ENCODE measurements at regions not wholly inside any gene's neighbourhood (a gene's known extent, or its start where the extent isn't known, plus 50 kb on each side); places are given as distances from the start of the nearest gene placed in this dataset.
A peak's percentile ranks its signal among the peaks of the same experiment; 100 is the strongest.

DNA sequence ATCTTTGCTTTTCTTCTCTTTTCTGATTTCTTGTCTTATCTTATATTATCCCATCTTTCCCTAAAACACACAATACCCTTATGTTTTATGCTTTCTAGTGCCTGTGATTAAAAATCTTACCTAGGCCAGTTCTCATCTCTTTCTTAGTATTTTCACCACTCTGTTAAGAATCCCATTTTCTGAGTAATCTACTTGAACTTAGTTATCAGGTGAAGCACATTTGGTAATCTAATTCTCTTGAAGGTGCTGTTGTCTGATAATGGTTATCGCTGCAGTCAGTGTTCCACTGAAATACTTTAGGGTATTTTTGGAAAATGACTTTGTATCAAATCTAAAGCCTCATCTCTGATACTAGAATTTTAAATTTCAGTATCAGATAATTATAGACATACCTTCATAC lies 192.5 kb upstream of the MAN1A1 start:
- TF ChIP-seq NFE2L2 (IDR thresholded peaks at IDR 0.05; ENCODE audit: low read depth, low read length) (no peak), POLR2A (IDR thresholded peaks at IDR 0.05; ENCODE audit: low read depth, low read length) (no peak), ELK1 (IDR thresholded peaks at IDR 0.05; ENCODE audit: borderline replicate concordance, low read depth, low read length) (no peak), RAD21 (IDR thresholded peaks at IDR 0.05; ENCODE audit: low read length) (no peak), CEBPB (IDR thresholded peaks at IDR 0.05; ENCODE audit: low read depth, low read length) (no peak), BHLHE40 (IDR thresholded peaks at IDR 0.05; ENCODE audit: low read depth, low read length) (no peak), SMC3 (IDR thresholded peaks at IDR 0.05; ENCODE audit: low read depth, low read length) (no peak), USF2 (IDR thresholded peaks at IDR 0.05; ENCODE audit: low read depth, low read length) (no peak), CHD1 (IDR thresholded peaks at IDR 0.05; ENCODE audit: low read depth, low read length) (no peak), MAZ (IDR thresholded peaks at IDR 0.05; ENCODE audit: borderline replicate concordance, low read depth, low read length) (no peak), RFX5 (IDR thresholded peaks at IDR 0.05; ENCODE audit: low read depth, low read length) (no peak), MAFK (IDR thresholded peaks at IDR 0.05; ENCODE audit: low read depth, low read length) (no peak), MXI1 (IDR thresholded peaks at IDR 0.05; ENCODE audit: borderline replicate concordance, low read depth, low read length) (no peak), RCOR1 (IDR thresholded peaks at IDR 0.05; ENCODE audit: insufficient replicate concordance, low read length) (no peak), FOS (IDR thresholded peaks at IDR 0.05; ENCODE audit: low read depth, low read length) (no peak)
- TF ChIP-seq, protein P1, sequence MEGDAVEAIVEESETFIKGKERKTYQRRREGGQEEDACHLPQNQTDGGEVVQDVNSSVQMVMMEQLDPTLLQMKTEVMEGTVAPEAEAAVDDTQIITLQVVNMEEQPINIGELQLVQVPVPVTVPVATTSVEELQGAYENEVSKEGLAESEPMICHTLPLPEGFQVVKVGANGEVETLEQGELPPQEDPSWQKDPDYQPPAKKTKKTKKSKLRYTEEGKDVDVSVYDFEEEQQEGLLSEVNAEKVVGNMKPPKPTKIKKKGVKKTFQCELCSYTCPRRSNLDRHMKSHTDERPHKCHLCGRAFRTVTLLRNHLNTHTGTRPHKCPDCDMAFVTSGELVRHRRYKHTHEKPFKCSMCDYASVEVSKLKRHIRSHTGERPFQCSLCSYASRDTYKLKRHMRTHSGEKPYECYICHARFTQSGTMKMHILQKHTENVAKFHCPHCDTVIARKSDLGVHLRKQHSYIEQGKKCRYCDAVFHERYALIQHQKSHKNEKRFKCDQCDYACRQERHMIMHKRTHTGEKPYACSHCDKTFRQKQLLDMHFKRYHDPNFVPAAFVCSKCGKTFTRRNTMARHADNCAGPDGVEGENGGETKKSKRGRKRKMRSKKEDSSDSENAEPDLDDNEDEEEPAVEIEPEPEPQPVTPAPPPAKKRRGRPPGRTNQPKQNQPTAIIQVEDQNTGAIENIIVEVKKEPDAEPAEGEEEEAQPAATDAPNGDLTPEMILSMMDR (conservative IDR thresholded peaks at IDR 0.05; ENCODE audit: low read depth, low read length): no peak
- no peak for DNase-seq
- H2BK5ac ChIP-seq (ENCODE audit: low read depth, low read length, poor library complexity, severe bottlenecking): peak overlapping the region; percentile 74
- BruUV-seq (replicated peaks): no TSS peak
- no peak overlapping the region for H2BK20ac ChIP-seq (ENCODE audit: low read depth, low read length)
- H4K91ac ChIP-seq (ENCODE audit: insufficient read depth, low read depth, low read length): no peak overlapping the region
- 0 out of 4 replicates have a peak overlapping the region, but pooled peaks have one; percentile 11 to 25 for H4K8ac ChIP-seq (ENCODE audit: low read depth in 2 of 2, low read length in 2 of 2)
- ChIA-PET POLR2A (ENCODE audit: unreplicated experiment) (no interaction called here), CTCF (no interaction called here)
- no peak overlapping the region for H3K4me3 ChIP-seq (ENCODE audit: insufficient read depth, low read depth, low read length)
- 0 out of 2 replicates have a peak overlapping the region, but pooled peaks have one; percentile 78 for H3K18ac ChIP-seq (ENCODE audit: low read depth, low read length)
- H3K4me2 ChIP-seq (ENCODE audit: low read depth, low read length): no peak overlapping the region
- H3K27me3 ChIP-seq (ENCODE audit: control insufficient read depth, insufficient read depth, low read length): no peaks in the 10 kb centered on the region
- H2BK15ac ChIP-seq (ENCODE audit: low read depth, low read length): no peak overlapping the region
- no peak overlapping the region for H2AFZ ChIP-seq (replicated peaks; ENCODE audit: low read length, poor library complexity)
- H2BK120ac ChIP-seq (ENCODE audit: low read depth, low read length): peak overlapping the region; percentile 42; the same call in 1 of the 2 replicates
- H2AK9ac ChIP-seq (replicated peaks; ENCODE audit: low read depth, low read length, poor library complexity): no peak overlapping the region
- H3K14ac ChIP-seq (replicated peaks; ENCODE audit: low read depth, low read length): no peak overlapping the region; the same call in 1 of the 2 replicates
- dilution Hi-C loops (cut with HindIII; ENCODE audit: low sequenced_read_pairs, unreplicated experiment) (no loop called here), intact Hi-C loops (cut with micrococcal nuclease) (loop anchor here (5.0 kb wide), 2 partner anchors 85 to 190 kb away; no protein-coding TSS in a partner anchor), in situ Hi-C loops (cut with MboI; ENCODE audit: low sequenced_read_pairs) (no loop called here)
- no peaks in the 10 kb centered on the region for H3K36me3 ChIP-seq (ENCODE audit: control insufficient read depth, insufficient read depth, low read length)
- peak overlapping the region; percentile 37; the same call in 1 of the 2 replicates for H4K5ac ChIP-seq (ENCODE audit: low read depth, low read length)
- ATAC-seq (ENCODE audit: low read depth): no peak
- no peaks in the 10 kb centered on the region for H3K79me1 ChIP-seq (ENCODE audit: low read depth in 1 of 2, low read length in 2 of 2)
- no peak overlapping the region for H3K9ac ChIP-seq (ENCODE audit: low read depth, low read length)
- no peaks in the 10 kb centered on the region for H3K9me3 ChIP-seq (ENCODE audit: control insufficient read depth, insufficient read depth, low read length)
- H2AK5ac ChIP-seq (ENCODE audit: low read depth, low read length): no peak overlapping the region
- no peaks in the 10 kb centered on the region for H4K20me1 ChIP-seq (ENCODE audit: insufficient read depth, low read length)
- peak overlapping the region; percentile 51; the same call in 1 of the 2 replicates for H3K4ac ChIP-seq (ENCODE audit: low read depth, low read length)
- peaks cover 8% of the 10 kb centered on the region; the same call in 1 of the 2 replicates for H3K9me1 ChIP-seq (ENCODE audit: insufficient read depth, low read length)
- H3K23ac ChIP-seq (ENCODE audit: low read depth, low read length): no peak overlapping the region
- H3K27ac ChIP-seq (ENCODE audit: insufficient read depth, low read length): no peak overlapping the region; the same call in 1 of the 2 replicates
- H3K56ac ChIP-seq (ENCODE audit: extremely low read depth, insufficient read depth, low read length): no peak overlapping the region
- WGBS, 2 experiments (ENCODE audit: extremely low coverage in 2 of 2, insufficient read length in 1 of 2): no CpG with 5 or more reads among the region's 1 CpG
- H3K4me1 ChIP-seq (ENCODE audit: control insufficient read depth, insufficient read depth, low read length): peaks cover 14% of the 10 kb centered on the region

Data from IMR-90 (cell line).